GM21515 (cell line): ENCODE measurements at regions not wholly inside any gene's neighbourhood (a gene's known extent, or its start where the extent isn't known, plus 50 kb on each side); places are given as distances from the start of the nearest gene placed in this dataset.
"Not testable (repeated sequence)": the region's sequence is repeated elsewhere in the genome, so short reads cannot be mapped to it uniquely, and the experiment has no call there.

ENCODE experiments used
- ATAC-seq: cut with Tn5 transposase; IDR thresholded peaks from one replicate; pipeline ENCODE4 v1.9.1; 2021; ENCODE audit not compliant: unreplicated experiment

DNA sequence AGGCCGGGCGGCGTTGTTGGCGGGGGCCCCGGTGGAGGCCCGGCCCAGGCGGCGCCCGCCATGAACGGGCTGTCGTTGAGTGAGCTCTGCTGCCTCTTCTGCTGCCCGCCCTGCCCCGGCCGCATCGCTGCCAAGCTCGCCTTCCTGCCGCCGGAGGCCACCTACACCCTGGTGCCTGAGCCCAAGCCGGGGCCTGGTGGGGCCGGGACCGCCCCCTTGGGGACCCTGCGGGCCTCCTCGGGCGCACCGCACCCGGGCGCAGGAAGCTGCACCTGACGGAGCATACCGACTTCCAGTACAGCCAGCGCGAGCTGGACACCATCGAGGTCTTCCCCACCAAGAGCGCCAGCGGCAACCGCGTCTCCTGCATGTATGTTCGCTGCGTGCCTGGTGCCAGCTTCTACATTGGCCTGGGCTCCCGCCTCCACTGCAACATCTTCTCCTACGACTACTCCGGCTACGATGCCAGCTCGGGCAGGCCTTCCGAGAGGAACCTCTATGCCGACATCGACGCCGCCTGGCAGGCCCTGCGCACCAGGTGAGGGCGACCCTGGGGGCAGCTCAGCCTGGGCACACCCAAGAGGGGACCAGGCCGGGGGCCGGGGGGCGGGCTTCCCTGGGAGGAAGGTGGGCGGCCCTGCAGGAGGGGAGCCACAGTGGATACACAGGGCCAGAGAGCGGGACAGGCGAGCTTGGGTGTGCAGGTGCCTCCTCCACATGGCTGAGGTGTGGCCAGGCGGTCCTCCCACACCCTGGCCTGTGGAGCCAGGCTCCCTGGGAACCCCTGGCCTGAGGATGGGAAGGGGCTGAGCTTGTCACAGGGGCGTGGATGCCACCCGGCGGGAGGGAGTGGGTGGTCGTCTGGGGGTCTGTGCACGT, 201.6 kb downstream of the USP22 start:
- not testable (repeated sequence) for ATAC-seq

DNA sequence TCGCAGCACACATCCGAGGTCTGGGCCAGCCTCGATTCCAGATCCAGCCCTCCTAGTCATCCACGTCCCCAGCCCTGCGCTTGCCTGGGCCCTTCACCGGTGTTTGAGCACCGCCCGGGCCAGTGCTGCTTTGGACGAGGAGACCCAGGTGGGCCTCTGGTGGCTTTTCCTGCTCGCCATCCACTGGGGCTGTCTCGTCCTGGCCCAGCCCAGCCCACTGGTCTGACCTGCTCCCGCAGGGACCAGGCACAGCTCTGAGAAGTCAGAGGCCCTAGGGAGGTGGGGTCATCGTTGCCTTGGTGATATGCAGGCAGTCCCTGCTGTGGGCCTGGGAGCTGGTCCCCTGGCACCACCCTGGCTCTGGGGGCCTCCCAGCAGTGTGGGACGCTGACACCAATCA, 200.8 kb downstream of the USP22 start:
- not testable (repeated sequence) for ATAC-seq

DNA sequence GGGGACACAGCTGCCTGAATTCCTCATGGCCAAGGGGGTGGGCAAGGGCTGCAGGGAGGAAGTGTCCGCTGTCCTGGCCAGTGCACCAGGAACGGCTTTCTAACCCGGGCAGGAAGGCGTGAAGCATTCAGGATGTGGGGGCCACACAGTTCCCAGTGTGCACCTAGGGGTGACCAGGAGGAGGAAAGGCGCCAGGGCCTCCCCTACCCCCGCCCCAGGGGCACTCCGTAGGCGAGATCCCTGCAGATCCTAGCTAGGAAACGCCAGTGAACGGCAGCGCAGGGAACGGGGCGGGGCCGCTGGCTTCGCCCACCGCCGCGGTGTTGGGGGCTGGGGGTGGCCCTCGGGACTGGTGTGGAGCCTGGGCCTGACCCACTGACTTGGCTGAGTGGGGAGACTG, 199.6 kb downstream of the USP22 start:
- not testable (repeated sequence) for ATAC-seq

DNA sequence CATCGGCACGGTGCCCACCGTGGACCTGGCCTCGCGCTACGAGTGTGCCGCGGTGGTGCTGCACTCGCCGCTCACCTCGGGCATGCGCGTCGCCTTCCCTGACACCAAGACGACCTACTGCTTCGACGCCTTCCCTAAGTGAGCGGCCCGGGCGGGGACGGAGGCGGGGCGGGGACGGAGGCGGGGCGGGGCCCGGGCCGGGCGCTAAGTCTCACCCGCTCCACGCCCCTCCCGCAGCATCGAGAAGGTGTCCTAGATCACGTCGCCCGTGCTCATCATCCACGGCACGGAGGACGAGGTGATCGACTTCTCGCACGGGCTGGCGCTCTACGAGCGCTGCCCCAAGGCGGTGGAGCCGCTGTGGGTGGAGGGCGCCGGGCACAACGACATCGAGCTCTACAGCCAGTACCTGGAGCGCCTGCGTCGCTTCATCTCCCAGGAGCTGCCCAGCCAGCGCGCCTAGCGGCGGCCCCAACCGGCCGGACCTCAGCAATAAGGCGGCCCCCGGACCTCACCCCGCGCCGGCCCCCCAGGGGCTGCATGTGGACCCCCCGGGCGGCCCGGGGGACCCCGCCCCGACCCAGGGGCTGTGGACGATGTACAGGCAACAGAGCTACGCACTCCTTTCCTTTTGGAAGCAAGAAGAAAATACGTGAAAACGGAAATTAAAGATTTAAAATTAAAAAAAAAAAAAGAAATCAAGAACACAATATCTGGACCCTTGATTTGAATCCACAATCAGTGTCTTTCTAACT, 198.8 kb downstream of the USP22 start:
- not testable (repeated sequence) for ATAC-seq

DNA sequence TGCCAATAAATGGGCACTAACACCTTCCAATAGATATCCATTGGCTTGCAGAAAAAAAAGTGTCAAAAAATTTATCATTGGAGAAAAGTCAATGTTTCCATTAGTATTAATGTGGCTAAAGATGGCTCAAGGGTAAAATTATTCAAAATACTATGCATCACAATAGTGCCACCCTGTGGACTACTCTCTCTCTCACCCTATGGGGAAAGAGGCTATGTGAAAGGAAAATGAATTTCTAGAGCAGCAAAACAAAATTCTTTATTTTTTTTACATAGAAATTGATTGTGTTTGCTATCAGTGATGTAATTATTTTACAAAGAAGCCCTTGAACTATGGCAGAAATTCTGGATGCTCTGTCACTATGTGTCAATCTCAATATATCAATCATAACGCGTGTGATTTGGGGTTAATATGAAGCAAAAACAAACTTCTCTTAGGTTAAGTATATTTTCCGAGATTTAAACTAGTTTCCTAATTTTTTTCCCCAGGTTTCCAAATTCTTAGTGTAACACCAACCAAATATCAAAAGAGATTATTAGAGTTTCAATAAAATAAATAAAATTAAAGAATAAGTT, 193.9 kb downstream of the USP22 start:
- ATAC-seq: not testable (repeated sequence)

DNA sequence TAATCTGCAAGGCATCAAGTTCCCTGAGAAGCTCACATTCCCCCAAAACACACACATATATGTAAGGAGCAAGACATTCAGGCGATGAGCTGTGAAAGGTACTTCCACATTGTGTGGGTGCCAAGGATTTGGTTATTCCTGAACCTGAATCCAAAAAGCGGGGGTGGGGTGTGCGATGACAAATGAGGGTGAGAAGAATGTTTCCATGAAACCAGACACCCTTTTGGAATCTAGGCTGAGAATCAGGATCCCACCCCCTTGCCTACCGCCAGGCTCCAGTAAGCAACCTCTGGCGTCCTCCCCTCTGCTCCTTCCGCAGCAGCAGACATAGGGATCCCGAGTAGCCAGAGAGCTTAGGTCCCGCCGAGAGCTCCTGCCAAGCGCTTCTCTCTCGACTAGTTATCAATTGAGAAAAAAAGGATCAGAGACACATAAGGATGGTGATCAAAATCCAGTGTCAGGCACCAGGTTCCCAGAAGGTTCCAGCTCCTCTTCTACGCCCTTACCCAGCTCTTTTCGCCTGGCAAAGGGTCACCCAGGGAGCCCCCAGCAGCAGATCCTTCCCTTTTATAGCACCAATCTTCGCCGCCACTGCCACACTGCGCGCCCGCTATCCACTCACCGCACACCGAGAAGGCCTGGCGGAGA, 191.1 kb downstream of the USP22 start:
- ATAC-seq: not testable (repeated sequence)

DNA sequence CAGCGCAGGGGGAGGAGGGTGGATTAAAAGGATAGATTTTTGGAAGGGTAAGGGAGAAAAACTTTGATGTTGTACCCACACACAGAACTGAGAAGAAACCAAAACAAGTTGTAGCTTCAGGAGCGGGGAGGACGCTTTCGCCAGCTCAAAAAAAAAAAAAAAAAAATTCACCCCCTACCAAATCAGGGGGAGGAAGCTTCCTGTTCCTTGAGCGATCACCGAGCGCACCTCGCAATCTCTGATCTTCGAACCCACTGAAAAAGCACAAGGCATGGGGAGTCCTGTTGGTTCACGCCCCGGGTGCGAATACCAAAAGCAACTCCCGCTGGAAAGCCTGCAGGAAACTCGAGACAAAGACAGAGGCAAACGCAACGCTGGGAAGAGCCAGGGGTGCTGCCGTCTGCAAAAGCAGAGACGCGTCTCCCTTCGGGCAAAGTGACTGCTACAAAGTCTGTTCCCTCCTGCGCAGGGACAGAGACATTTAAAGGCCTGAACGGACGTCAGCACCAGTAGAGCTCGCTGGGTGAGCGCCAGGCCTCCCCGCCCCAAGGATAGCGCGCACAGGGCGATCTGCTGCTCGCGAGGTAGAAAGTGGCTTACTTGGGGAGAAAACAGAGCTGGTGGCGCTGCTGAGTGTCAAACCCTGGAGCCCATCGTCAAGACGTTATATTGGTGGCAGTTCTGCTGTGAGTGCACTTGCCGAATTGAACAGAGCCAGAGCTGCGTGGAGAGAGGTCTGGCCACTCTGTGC, 190.4 kb downstream of the USP22 start:
- no peak for ATAC-seq

DNA sequence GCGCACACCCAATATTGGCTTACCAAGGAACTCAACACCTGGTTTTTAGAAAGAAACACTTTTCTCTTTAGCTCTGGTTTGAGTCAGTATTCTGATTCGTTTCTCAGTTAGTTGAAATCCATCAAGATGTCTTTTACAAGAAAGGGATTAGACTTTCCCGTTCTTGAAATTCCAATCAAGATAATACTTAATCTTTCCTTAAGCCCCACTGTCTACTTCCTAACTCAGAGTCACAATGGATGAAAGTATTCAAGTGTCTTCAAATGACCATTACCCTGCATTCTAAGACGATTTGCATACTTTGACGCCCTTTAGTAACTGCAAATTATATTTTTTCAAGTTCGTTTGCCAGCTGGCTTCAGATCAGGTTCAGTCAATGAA, 189.8 kb downstream of the USP22 start:
- ATAC-seq: no peak

DNA sequence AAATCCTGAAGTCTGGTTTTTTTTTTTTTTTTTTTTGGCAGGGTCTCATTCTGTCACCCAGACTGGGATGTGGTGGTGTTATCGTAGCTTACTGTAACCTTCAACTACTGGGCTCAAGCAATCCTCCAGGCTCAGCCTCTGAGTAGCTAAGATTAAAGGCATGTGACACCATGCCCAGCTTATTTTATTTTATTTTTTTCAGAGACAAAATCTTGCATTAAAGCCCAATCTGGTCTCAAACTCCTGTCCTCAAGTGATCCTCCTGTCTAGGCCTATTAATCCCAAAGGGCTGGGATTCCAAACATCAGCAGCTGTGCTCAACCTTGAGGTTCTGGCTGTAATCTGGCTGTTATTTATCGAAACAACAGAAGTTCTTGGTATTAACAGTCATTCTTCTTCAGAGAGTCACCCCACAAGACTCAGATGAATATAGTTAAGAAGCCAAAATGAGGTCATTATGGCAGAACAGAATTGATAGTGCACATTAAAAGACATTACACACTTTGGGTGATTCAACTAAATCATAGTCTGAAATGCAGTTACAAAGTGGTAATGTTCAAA, 186.8 kb downstream of the USP22 start:
- not testable (repeated sequence) for ATAC-seq

DNA sequence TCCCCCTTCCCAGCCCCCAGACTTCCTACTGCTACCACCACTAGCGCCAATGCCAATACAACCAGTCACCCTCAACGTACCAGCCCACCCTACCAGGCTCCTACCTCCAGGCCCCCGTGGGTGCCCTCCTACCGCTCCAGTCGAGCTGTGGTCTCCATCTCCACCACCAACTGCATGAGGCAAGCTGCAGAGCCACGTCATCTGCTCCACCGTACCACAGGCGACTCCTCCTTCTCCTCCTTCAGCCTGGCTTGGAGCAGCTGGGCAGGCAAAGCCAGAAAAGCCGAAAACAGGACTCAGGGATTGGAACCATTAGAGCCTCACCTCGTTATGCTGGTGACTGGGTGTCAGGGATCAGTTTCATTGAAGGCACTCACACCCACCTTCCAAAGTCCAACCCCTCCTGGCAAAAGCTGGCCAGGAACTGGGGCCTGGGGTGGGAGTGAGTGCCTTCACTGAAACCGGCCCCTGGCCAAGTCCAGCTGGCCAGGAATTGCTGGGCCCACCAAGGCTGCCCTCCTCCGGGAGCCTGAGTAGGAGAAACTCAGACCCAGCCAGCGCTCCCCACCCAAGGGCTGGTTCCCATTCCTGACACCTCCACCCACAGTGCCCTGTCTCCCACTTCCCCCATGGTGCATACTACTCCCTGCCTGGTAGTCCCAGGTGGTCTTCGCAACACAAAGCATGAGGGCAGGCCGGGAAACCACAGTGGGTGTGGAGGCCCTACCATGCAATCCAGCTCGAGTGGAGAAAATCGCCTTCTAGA, 176.2 kb downstream of the USP22 start:
- ATAC-seq: not testable (repeated sequence)

DNA sequence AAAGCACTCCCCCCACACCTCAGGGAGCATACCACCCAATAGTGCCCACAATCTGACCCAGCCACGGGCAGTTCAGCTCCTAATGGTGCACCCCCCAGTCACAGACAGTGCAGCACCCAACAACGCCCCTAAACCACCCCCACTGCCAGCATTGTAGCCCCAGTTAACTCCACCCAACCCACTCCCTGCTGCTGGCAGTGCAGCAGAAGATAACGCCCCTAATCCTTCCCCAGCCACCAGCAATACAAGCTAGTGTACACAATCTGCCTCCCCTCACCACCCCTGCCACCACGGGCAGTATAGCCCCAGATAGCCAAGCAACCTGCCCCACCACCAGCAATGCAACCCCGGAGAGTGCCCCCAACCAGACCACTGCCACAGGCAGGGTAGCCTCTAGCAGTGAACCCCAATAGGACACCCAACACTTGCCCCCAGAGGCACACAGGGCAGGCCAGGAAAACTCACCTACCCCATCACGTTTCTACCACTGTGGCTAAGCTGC, 175.3 kb downstream of the USP22 start:
- ATAC-seq: not testable (repeated sequence)

DNA sequence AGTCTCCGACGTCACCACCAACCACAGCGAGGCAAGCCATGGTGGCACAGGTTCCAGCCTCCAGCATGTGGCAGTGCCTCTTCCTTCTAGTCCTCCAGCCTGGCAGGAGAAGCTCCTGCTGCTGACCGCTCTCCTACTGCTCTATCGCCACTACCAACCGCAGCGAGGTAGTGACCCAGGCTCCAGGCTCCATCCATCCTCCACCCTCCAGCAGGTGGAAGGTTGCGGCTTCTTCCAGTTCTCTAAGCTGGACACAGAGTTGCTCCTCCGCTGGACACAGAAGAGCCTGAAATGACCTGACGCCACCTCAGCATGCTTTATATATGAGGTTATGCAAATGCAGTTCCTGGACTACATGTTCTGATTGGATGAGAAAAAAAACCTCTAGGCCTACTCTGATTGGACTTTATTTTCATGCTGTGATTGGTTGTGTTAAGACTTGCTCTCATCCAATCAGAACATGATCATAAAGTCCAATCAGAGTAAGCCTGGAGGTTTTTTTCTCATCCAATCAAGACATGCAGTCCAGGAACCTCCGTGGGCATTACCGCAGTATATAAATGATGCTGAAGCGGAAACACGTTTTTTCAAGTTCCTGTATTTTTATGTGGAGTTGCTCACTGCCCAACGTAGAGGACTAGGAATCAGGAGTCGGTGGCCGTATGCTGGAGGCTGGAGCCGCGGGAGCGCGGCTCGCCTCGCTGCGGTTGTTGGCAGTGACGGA, 174.7 kb downstream of the USP22 start:
- ATAC-seq: not testable (repeated sequence)

DNA sequence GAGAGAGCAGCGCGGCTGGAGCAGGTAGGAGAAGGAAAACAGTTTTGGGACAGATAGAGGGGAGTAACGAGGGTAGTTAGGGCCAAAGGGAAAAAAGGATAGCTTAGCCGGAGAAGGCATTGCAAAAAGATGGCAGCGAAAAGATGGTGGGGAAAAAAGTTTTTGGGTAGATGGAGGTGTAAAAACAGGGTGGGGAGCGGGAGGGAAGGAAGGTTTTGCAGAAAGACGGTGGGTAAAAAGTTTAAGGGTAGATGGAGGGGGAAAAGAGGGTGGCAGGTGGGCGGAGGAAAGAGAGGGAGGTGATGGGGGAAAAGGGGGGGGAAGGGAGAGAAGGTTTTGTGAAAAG, 174.2 kb downstream of the USP22 start:
- not testable (repeated sequence) for ATAC-seq

DNA sequence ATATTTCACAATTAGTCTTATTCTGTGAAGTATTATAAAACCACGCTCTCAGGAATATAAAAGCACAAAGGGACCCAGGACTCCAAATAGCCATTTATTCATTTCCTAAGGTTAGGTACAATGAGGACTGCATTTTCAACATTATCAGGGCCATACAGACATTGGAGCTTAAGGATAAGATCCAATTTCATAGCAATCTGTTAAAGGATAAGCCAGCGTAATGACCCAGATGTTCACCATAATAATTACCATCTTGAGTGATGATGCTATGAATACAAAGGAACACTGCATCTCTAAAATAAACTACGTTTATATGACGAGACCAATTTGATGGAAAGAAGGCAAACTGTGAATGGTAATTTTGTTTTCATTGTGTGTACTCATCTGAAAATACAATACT, 169.6 kb downstream of the USP22 start:
- not testable (repeated sequence) for ATAC-seq

DNA sequence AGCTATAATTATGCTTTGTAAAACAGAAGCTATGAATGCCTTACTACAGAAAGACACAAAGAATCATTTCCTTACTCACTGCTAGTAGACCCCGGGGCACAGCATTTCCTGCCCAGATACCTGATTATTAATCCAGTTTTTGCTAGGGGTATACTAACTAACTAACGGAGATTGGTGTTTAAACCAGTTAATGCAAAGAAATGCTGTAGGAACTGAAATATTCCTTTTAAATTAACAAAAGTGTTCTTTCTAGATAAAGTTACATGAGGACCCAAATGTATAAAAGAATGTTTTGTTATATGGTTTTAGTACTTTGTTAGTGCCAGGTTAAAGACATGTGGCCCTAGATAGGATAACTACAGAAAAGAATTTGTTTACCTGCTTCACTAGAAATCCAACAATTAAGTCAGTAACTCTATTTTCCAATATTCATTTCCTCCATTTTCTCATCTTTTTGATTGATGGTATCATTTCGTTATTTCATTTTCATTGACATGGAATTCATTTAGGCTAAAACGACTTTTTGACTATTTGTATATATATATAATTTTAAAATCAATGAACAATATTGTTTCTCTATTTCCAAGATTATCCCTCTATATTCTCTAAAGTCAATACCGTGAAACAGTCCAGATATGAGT, 169.0 kb downstream of the USP22 start:
- ATAC-seq: not testable (repeated sequence)

DNA sequence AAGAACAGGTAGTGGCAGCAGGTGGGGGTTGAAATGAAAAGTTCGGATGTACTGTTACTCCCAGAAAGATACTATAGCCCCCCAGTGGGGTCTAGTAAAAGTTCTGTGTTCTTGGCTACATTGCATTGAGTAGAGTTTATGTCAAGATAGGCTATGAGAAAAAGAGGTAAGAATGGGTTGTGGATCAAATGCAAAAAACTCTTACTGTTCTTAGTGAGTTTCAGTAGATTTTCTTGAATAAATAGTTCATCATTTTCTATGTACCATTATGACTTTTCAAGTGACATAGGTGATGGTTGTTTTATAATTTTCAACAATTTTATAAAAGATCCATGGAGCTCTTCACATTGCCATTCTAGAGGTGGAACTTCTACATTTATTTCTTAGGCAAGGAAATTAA, 165.4 kb downstream of the USP22 start:
- not testable (repeated sequence) for ATAC-seq

DNA sequence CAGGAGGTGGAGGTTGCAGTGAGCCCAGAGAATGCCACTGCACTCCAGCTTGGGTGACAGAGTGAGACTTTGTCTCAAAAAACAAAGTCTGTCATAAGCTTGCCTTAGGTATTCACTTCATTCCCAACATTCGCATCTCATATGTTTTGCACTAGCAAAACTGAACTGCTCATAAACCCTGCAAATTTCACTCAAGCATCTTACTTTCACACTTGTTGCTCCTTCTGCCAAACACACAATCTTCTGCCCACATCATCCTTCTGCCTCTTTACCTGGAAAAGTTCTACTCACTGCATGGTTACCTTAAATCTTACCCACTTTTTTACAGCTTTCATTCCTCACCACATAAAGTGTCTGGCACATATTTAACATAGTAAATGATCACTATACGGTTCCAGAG, 152.5 kb downstream of the USP22 start:
- no peak for ATAC-seq

DNA sequence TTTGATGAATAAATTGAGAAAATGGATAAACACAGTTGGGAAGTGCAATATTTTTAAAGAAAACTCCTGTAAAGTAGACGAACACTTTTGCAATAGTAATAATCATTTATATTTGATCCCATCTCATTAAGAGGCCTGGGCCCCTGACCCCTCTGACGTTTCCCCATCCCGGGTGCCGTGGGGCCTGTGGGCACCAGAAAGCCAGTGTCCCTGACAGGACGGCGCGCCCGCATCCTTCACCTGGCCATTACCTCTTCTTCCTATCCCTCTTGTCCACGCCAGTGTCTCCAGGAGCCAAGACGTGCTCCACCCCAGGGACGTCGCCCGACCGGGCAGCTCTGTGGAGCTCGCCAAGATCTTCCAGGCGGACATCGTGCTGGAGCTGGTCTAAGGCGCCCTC, 147.4 kb downstream of the USP22 start:
- ATAC-seq: not testable (repeated sequence)
